ENCODE measurements at regions not wholly inside any gene's neighbourhood (a gene's known extent, or its start where the extent isn't known, plus 50 kb on each side); places are given as distances from the start of the nearest gene placed in this dataset.

GRCh38 chr15:96851613-96852012 is 521.1 kb downstream of the NR2F2 start:
- Histone ChIP-seq H3K9me3 (no peaks in the 10 kb centered on the region), H3K36me3 (no peaks in the 10 kb centered on the region), H3K4me3 (no peak overlapping the region), H3K4me1 (no peaks in the 10 kb centered on the region), H3K27ac (no peak overlapping the region), H3K27me3 (no peaks in the 10 kb centered on the region)
- DNase-seq (ENCODE audit: low spot score): no peak
- no peak for TF ChIP-seq CTCF (IDR thresholded peaks at IDR 0.05)

GRCh38 chr15:96858694-96859093 is 528.2 kb downstream of the NR2F2 start:
- no peaks in the 10 kb centered on the region for H3K4me1 ChIP-seq
- DNase-seq (ENCODE audit: low spot score): no peak
- no peak for TF ChIP-seq CTCF (IDR thresholded peaks at IDR 0.05)
- H3K9me3 ChIP-seq: no peaks in the 10 kb centered on the region
- no peak overlapping the region for H3K4me3 ChIP-seq
- H3K36me3 ChIP-seq: no peaks in the 10 kb centered on the region
- no peak overlapping the region for H3K27ac ChIP-seq
- no peaks in the 10 kb centered on the region for H3K27me3 ChIP-seq

GRCh38 chr15:96860741-96861140 is 530.2 kb downstream of the NR2F2 start:
- no peak for DNase-seq (ENCODE audit: low spot score)
- TF ChIP-seq CTCF (IDR thresholded peaks at IDR 0.05): peak in 1 of 2 donors; percentile 21

GRCh38 chr15:96867992-96868391 is 537.5 kb downstream of the NR2F2 start:
- no peak overlapping the region for H3K27ac ChIP-seq
- no peak for DNase-seq (ENCODE audit: low spot score)
- H3K36me3 ChIP-seq: no peaks in the 10 kb centered on the region
- H3K4me1 ChIP-seq: no peaks in the 10 kb centered on the region
- H3K27me3 ChIP-seq: no peaks in the 10 kb centered on the region
- H3K4me3 ChIP-seq: no peak overlapping the region
- H3K9me3 ChIP-seq: peaks cover 0 to 5% of the 10 kb centered on the region in 2 donors
- no peak for TF ChIP-seq CTCF (IDR thresholded peaks at IDR 0.05)

More at GRCh38 chr15:96860741-96861140, 530.2 kb downstream of the NR2F2 start:
- Histone ChIP-seq H3K4me1 (no peaks in the 10 kb centered on the region), H3K27ac (no peak overlapping the region), H3K27me3 (no peaks in the 10 kb centered on the region), H3K9me3 (no peaks in the 10 kb centered on the region), H3K36me3 (no peaks in the 10 kb centered on the region), H3K4me3 (no peak overlapping the region)

GRCh38 chr15:96869122-96869521 is 538.6 kb downstream of the NR2F2 start:
- Histone ChIP-seq H3K4me3 (no peak overlapping the region), H3K27me3 (no peaks in the 10 kb centered on the region), H3K4me1 (no peaks in the 10 kb centered on the region), H3K36me3 (no peaks in the 10 kb centered on the region), H3K27ac (no peak overlapping the region), H3K9me3 (peaks cover 0 to 5% of the 10 kb centered on the region in 2 donors)
- DNase-seq (ENCODE audit: low spot score): no peak
- no peak for TF ChIP-seq CTCF (IDR thresholded peaks at IDR 0.05)

- DNase-seq (ENCODE audit: low spot score): no peak
Measured at GRCh38 chr15:96869790-96870189, 539.3 kb downstream of the NR2F2 start.

More at GRCh38 chr15:96869790-96870189, 539.3 kb downstream of the NR2F2 start:
- H3K9me3 ChIP-seq: peaks cover 0 to 5% of the 10 kb centered on the region in 2 donors
- H3K27ac ChIP-seq: no peak overlapping the region
- no peaks in the 10 kb centered on the region for H3K4me1 ChIP-seq
- no peaks in the 10 kb centered on the region for H3K27me3 ChIP-seq
- no peak overlapping the region for H3K4me3 ChIP-seq
- no peaks in the 10 kb centered on the region for H3K36me3 ChIP-seq
- no peak for TF ChIP-seq CTCF (IDR thresholded peaks at IDR 0.05)
